GM12891 (cell line): ENCODE measurements at regions not wholly inside any gene's neighbourhood (a gene's known extent, or its start where the extent isn't known, plus 50 kb on each side); places are given as distances from the start of the nearest gene placed in this dataset.

ENCODE experiments used
- DNase-seq: peaks from one replicate; pipeline ENCODE4 v3.0.0; 2011; ENCODE audit warnings: low spot score; ENCODE audit not compliant: insufficient read length
- FAIRE-seq: peaks from 2 replicates; lab custom pipeline; 2011; peaks lifted over from hg19 to GRCh38; lab: Jason Lieb, UNC
- PAX5 ChIP-seq: IDR thresholded peaks from 2 replicates; pipeline ENCODE4 v1.6.1; 2011; ENCODE audit warnings: low read length, moderate library complexity, mild to moderate bottlenecking; ENCODE audit not compliant: insufficient read depth, severe bottlenecking
- POLR2A ChIP-seq: IDR thresholded peaks from 2 replicates; pipeline ENCODE4 v1.6.1; 2011; ENCODE audit warnings: low read depth, low read length, control low read depth
- POLR2AphosphoS5 ChIP-seq: IDR thresholded peaks from 2 replicates; pipeline ENCODE4 v1.6.1; 2011; ENCODE audit warnings: low read depth, low read length, control low read depth
- POU2F2 ChIP-seq: IDR thresholded peaks from 2 replicates; pipeline ENCODE4 v1.6.1; 2011; ENCODE audit warnings: low read depth, mild to moderate bottlenecking, control low read depth, low read length, moderate library complexity
- SPI1 ChIP-seq: IDR thresholded peaks from 2 replicates; pipeline ENCODE4 v1.6.1; 2011; ENCODE audit warnings: low read depth, low read length, control low read depth
- TAF1 ChIP-seq: IDR thresholded peaks from 2 replicates; pipeline ENCODE4 v1.6.1; 2011; ENCODE audit warnings: low read depth, low read length, control low read depth

- FAIRE-seq (peak; percentile 5), DNase-seq (no peak)
- TF ChIP-seq POLR2A (no peak), POLR2AphosphoS5 (no peak), SPI1 (no peak), PAX5 (no peak), TAF1 (no peak), POU2F2 (no peak)
Observed at GRCh38 chr9:89795538-89796195, 190.9 kb downstream of the GADD45G start.

- peak; percentile 5 for FAIRE-seq
- DNase-seq: no peak
- TF ChIP-seq POLR2A (no peak), POLR2AphosphoS5 (no peak), SPI1 (no peak), TAF1 (no peak), POU2F2 (no peak), PAX5 (no peak)
Observed at GRCh38 chr9:89796606-89797005, 191.8 kb downstream of the GADD45G start.

- DNase-seq: no peak
- FAIRE-seq: no peak
- TF ChIP-seq POLR2A: no peak
- TF ChIP-seq POLR2AphosphoS5: no peak
- TF ChIP-seq PAX5: no peak
- no peak for TF ChIP-seq SPI1
- TF ChIP-seq POU2F2: no peak
- no peak for TF ChIP-seq TAF1
Observed at GRCh38 chr9:89797255-89797654, 192.4 kb downstream of the GADD45G start.

- TF ChIP-seq TAF1: no peak
- no peak for FAIRE-seq
- no peak for DNase-seq
Observed at GRCh38 chr9:89797937-89798455, 193.2 kb downstream of the GADD45G start.

- no peak for FAIRE-seq
- DNase-seq: no peak
Observed at GRCh38 chr9:89798547-89799120, 193.8 kb downstream of the GADD45G start.

GRCh38 chr9:89799221-89799620 lies 194.4 kb downstream of the GADD45G start:
- DNase-seq (no peak), FAIRE-seq (no peak)
- no peak for TF ChIP-seq POLR2AphosphoS5
- no peak for TF ChIP-seq PAX5
- TF ChIP-seq SPI1: no peak
- no peak for TF ChIP-seq TAF1
- no peak for TF ChIP-seq POU2F2
- TF ChIP-seq POLR2A: no peak

More at GRCh38 chr9:89798547-89799120, 193.8 kb downstream of the GADD45G start:
- TF ChIP-seq TAF1 (no peak), POLR2AphosphoS5 (no peak), POU2F2 (no peak), POLR2A (no peak)

GRCh38 chr9:89799766-89800165 lies 195.0 kb downstream of the GADD45G start:
- no peak for DNase-seq
- TF ChIP-seq PAX5: no peak
- TF ChIP-seq TAF1: no peak
- TF ChIP-seq POLR2AphosphoS5: no peak
- no peak for TF ChIP-seq POLR2A
- no peak for FAIRE-seq

GRCh38 chr9:89801341-89801740 lies 196.5 kb downstream of the GADD45G start:
- FAIRE-seq: no peak
- TF ChIP-seq POU2F2: no peak
- TF ChIP-seq PAX5: no peak
- TF ChIP-seq SPI1: no peak
- TF ChIP-seq POLR2AphosphoS5: no peak
- TF ChIP-seq POLR2A: no peak
- no peak for TF ChIP-seq TAF1
- no peak for DNase-seq

GRCh38 chr9:89801742-89802670 lies 197.2 kb downstream of the GADD45G start:
- DNase-seq (no peak), FAIRE-seq (no peak)
- no peak for TF ChIP-seq SPI1
- no peak for TF ChIP-seq TAF1
- no peak for TF ChIP-seq POLR2AphosphoS5
- TF ChIP-seq POU2F2: no peak
- TF ChIP-seq PAX5: no peak
- no peak for TF ChIP-seq POLR2A
